NT2/D1 (cell line): ENCODE measurements at regions not wholly inside any gene's neighbourhood (a gene's known extent, or its start where the extent isn't known, plus 50 kb on each side); places are given as distances from the start of the nearest gene placed in this dataset.

Experiments
- DNase-seq: peaks from one replicate; pipeline ENCODE4 v3.0.0-alpha.2; 2011; ENCODE audit warnings: low read depth, low spot score
- H3K27me3 ChIP-seq: 2 replicates; pipeline ENCODE4 v1.6.0; 2011; ENCODE audit warnings: mild to moderate bottlenecking; ENCODE audit not compliant: insufficient read length, insufficient read depth
- H3K36me3 ChIP-seq: 2 replicates; pipeline ENCODE4 v1.6.1; 2011; ENCODE audit warnings: mild to moderate bottlenecking, low read length, mixed read lengths; ENCODE audit not compliant: insufficient read depth, insufficient read length
- H3K4me1 ChIP-seq: 2 replicates; pipeline ENCODE4 v1.5.1; 2011; ENCODE audit not compliant: insufficient read depth, insufficient read length
- H3K4me3 ChIP-seq: 2 replicates; pipeline ENCODE4 v1.5.1; 2011; ENCODE audit warnings: low read depth; ENCODE audit not compliant: insufficient read length
- H3K9ac ChIP-seq: 2 replicates; pipeline ENCODE4 v1.6.0; 2011; ENCODE audit warnings: low read depth; ENCODE audit not compliant: insufficient read length
- H3K9me3 ChIP-seq: 2 replicates; pipeline ENCODE4 v1.5.1; 2011; ENCODE audit warnings: mild to moderate bottlenecking, low read length; ENCODE audit not compliant: insufficient read depth
- SUZ12 ChIP-seq: IDR thresholded peaks from 2 replicates; pipeline ENCODE4 v1.6.1; 2011; ENCODE audit not compliant: insufficient read length, insufficient read depth; ENCODE audit errors: extremely low read depth
- YY1 ChIP-seq: IDR thresholded peaks from 2 replicates; pipeline ENCODE4 v1.6.1; 2011; ENCODE audit not compliant: insufficient read length, insufficient read depth
- ZNF274 ChIP-seq: IDR thresholded peaks from 2 replicates; pipeline ENCODE4 v1.6.1; 2011; ENCODE audit warnings: mild to moderate bottlenecking, low read depth, low read length

- H3K9me3 ChIP-seq: no peaks in the 10 kb centered on the region; the same call in 1 of the 2 replicates
- no peak for TF ChIP-seq SUZ12
- no peak for TF ChIP-seq ZNF274
- no peak for TF ChIP-seq YY1
- H3K27me3 ChIP-seq: peaks cover 99% of the 10 kb centered on the region
- no peaks in the 10 kb centered on the region for H3K36me3 ChIP-seq
- H3K4me3 ChIP-seq: no peak overlapping the region
- no peak for DNase-seq
- H3K9ac ChIP-seq: no peak overlapping the region
- no peaks in the 10 kb centered on the region for H3K4me1 ChIP-seq
Observed at GRCh38 chr22:22408269-22408668, 100.3 kb downstream of the ZNF280B start.

GRCh38 chr22:22408731-22409696 is 99.5 kb downstream of the ZNF280B start:
- DNase-seq: no peak
- no peak for TF ChIP-seq ZNF274
- Histone ChIP-seq H3K9ac (no peak overlapping the region), H3K9me3 (no peaks in the 10 kb centered on the region; the same call in 1 of the 2 replicates), H3K4me3 (no peak overlapping the region), H3K4me1 (no peaks in the 10 kb centered on the region), H3K36me3 (no peaks in the 10 kb centered on the region), H3K27me3 (peaks cover 99% of the 10 kb centered on the region)

- Histone ChIP-seq H3K27me3 (peaks cover 99% of the 10 kb centered on the region), H3K36me3 (no peaks in the 10 kb centered on the region), H3K9ac (no peak overlapping the region), H3K4me3 (no peak overlapping the region), H3K4me1 (no peaks in the 10 kb centered on the region), H3K9me3 (no peaks in the 10 kb centered on the region; the same call in 1 of the 2 replicates)
- DNase-seq: no peak
- TF ChIP-seq SUZ12 (no peak), ZNF274 (no peak), YY1 (no peak)
Observed at GRCh38 chr22:22410121-22410520, 98.4 kb downstream of the ZNF280B start.

- H3K27me3 ChIP-seq: peaks cover 99% of the 10 kb centered on the region
- no peaks in the 10 kb centered on the region for H3K4me1 ChIP-seq
- no peak overlapping the region for H3K4me3 ChIP-seq
- no peaks in the 10 kb centered on the region for H3K36me3 ChIP-seq
- TF ChIP-seq ZNF274 (no peak), YY1 (no peak), SUZ12 (no peak)
- DNase-seq: no peak
- no peaks in the 10 kb centered on the region; the same call in 1 of the 2 replicates for H3K9me3 ChIP-seq
- H3K9ac ChIP-seq: no peak overlapping the region
Observed at GRCh38 chr22:22410677-22411076, 97.9 kb downstream of the ZNF280B start.

- no peak for TF ChIP-seq ZNF274
- TF ChIP-seq YY1: no peak
- no peak for TF ChIP-seq SUZ12
- Histone ChIP-seq H3K9ac (no peak overlapping the region), H3K27me3 (peaks cover 99% of the 10 kb centered on the region), H3K4me3 (no peak overlapping the region), H3K9me3 (no peaks in the 10 kb centered on the region; the same call in 1 of the 2 replicates), H3K4me1 (no peaks in the 10 kb centered on the region), H3K36me3 (no peaks in the 10 kb centered on the region)
- DNase-seq: no peak
Observed at GRCh38 chr22:22414266-22414665, 94.3 kb downstream of the ZNF280B start.

GRCh38 chr22:22417495-22418162 is 90.9 kb downstream of the ZNF280B start:
- Histone ChIP-seq H3K27me3 (peaks cover 100% of the 10 kb centered on the region), H3K9me3 (no peaks in the 10 kb centered on the region), H3K4me3 (no peak overlapping the region), H3K4me1 (no peaks in the 10 kb centered on the region), H3K36me3 (no peaks in the 10 kb centered on the region), H3K9ac (no peak overlapping the region)
- TF ChIP-seq YY1 (no peak), SUZ12 (no peak), ZNF274 (no peak)
- DNase-seq: no peak

- Histone ChIP-seq H3K4me3 (no peak overlapping the region), H3K9me3 (no peaks in the 10 kb centered on the region), H3K4me1 (no peaks in the 10 kb centered on the region), H3K27me3 (peaks cover 100% of the 10 kb centered on the region), H3K9ac (no peak overlapping the region), H3K36me3 (no peaks in the 10 kb centered on the region)
- TF ChIP-seq YY1: no peak
- TF ChIP-seq SUZ12: no peak
- TF ChIP-seq ZNF274: no peak
- DNase-seq: no peak
Observed at GRCh38 chr22:22418163-22418549, 90.4 kb downstream of the ZNF280B start.
